A549 (cell line): ENCODE measurements at regions not wholly inside any gene's neighbourhood (a gene's known extent, or its start where the extent isn't known, plus 50 kb on each side); places are given as distances from the start of the nearest gene placed in this dataset.

ENCODE experiments used
- KDM1A ChIP-seq: fragments of 200-600 bp; sonication (generic); IDR thresholded peaks from 2 replicates; pipeline ENCODE4 v1.6.1; 2016; ENCODE audit warnings: low read depth, mild to moderate bottlenecking
- POLR2A ChIP-seq: IDR thresholded peaks from 2 replicates; pipeline ENCODE4 v1.6.1; 2012; ENCODE audit warnings: mild to moderate bottlenecking, low read length
- TF ChIP-seq, protein P1 (sequence below): fragments of >200 bp; sonication (Bioruptor Twin); formaldehyde crosslinking; IDR thresholded peaks from 3 replicates; pipeline ENCODE4 v1.5.1; 2016

- TF ChIP-seq, protein P1, sequence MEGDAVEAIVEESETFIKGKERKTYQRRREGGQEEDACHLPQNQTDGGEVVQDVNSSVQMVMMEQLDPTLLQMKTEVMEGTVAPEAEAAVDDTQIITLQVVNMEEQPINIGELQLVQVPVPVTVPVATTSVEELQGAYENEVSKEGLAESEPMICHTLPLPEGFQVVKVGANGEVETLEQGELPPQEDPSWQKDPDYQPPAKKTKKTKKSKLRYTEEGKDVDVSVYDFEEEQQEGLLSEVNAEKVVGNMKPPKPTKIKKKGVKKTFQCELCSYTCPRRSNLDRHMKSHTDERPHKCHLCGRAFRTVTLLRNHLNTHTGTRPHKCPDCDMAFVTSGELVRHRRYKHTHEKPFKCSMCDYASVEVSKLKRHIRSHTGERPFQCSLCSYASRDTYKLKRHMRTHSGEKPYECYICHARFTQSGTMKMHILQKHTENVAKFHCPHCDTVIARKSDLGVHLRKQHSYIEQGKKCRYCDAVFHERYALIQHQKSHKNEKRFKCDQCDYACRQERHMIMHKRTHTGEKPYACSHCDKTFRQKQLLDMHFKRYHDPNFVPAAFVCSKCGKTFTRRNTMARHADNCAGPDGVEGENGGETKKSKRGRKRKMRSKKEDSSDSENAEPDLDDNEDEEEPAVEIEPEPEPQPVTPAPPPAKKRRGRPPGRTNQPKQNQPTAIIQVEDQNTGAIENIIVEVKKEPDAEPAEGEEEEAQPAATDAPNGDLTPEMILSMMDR = no peak
- TF ChIP-seq KDM1A = no peak
- TF ChIP-seq POLR2A = no peak
Observed at GRCh38 chrX:136936183-136936549, 55.6 kb upstream of the RBMX start.
